IPS DF 4.7 (cell line): ENCODE measurements at regions not wholly inside any gene's neighbourhood (a gene's known extent, or its start where the extent isn't known, plus 50 kb on each side); places are given as distances from the start of the nearest gene placed in this dataset.

Experiments used
- DNase-seq: peaks from one replicate; pipeline ENCODE4 v3.0.0-alpha.2; 2013; ENCODE audit warnings: low spot score; ENCODE audit errors: extremely low read depth

DNA sequence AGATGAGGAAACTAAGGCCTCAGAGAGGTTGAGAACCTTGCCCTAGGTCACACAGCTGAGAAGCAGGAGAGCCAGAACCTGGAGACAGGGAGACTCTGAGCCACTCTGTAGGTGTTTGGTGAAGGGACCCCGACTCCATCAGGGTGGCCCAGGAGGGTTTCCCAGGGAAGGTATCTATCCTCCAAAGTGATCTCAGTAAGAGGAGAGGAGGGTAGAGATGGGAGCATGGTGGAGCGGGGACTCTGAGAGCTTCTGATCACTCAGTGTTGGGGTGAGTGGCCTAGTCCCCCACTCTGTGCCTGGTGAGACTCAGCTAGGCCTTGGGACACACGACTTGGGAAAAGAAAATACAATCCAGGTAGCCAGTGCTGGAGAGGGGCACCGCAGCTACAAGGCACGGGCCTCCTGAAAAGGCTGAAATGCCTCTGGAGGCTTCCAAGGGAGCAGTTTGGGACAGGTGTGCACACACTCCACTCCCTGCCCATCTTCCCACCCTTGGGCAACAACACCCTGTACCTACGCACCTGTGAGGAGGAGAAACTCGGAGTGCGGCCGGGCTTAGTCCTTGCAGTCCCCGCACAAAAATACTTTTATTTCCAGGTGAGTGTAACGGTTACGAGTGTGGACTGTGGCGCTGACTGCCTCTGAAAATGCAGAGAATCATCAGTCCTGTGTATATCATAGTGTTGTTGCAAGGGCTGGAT is 80.8 kb downstream of the CAMK2N1 start:
- no peak for DNase-seq
